ENCODE measurements at regions not wholly inside any gene's neighbourhood (a gene's known extent, or its start where the extent isn't known, plus 50 kb on each side); places are given as distances from the start of the nearest gene placed in this dataset.

- Histone ChIP-seq H3K4me3 (ENCODE audit: control extremely low read depth in 1 of 5, extremely low read depth in 1 of 5, insufficient read depth in 1 of 5, low read depth in 2 of 5, low read length in 4 of 5) (no peak overlapping the region), H3K79me2 (ENCODE audit: control insufficient read depth, insufficient read depth, low read length) (no peaks in the 10 kb centered on the region), H3K36me3 (replicated peaks in 1 of 2; ENCODE audit: control extremely low read depth in 1 of 2, control insufficient read depth in 1 of 2, extremely low read depth in 1 of 2, insufficient read depth in 2 of 2, low read length in 1 of 2) (no peaks in the 10 kb centered on the region), H3K27ac (ENCODE audit: low read length in 2 of 2) (no peak overlapping the region), H4K20me1 (ENCODE audit: control insufficient read depth, insufficient read depth, low read length, poor library complexity, severe bottlenecking) (no peaks in the 10 kb centered on the region), H2AFZ (ENCODE audit: insufficient read depth, low read depth, low read length, poor library complexity, severe bottlenecking) (no peak overlapping the region), H3K4me1 (ENCODE audit: control insufficient read depth in 2 of 2, insufficient read depth in 2 of 2, low read length in 2 of 2) (peaks cover 0 to 9% of the 10 kb centered on the region in 2 donors), H3K4me2 (replicated peaks; ENCODE audit: low read depth, low read length, poor library complexity, severe bottlenecking) (no peak overlapping the region), H3K27me3 (replicated peaks in 1 of 4; ENCODE audit: control extremely low read depth in 1 of 4, control insufficient read depth in 3 of 4, insufficient read depth in 4 of 4, low read length in 3 of 4) (peaks cover 0 to 2% (median 0%) of the 10 kb centered on the region in 4 experiments), H3K9me3 (ENCODE audit: control extremely low read depth in 1 of 3, control insufficient read depth in 2 of 3, insufficient read depth in 1 of 3, low read length in 2 of 3) (no peaks in the 10 kb centered on the region), H3K9ac (ENCODE audit: low read length) (no peak overlapping the region)
- Mint-ChIP-seq H3K27me3 (no peaks in the 10 kb centered on the region), H3K4me1 (no peaks in the 10 kb centered on the region), H3K9me3 (ENCODE audit: insufficient read depth) (no peaks in the 10 kb centered on the region), H3K4me3 (no peak overlapping the region), H3K27ac (no peak overlapping the region)
- POLR2A ChIA-PET, result no interaction called here
- CTCF ChIA-PET, result no interaction called here
- ATAC-seq (ENCODE audit: low read depth), result no peak
- 82% methylated on average over 8 of the region's 15 CpGs for WGBS (ENCODE audit: insufficient coverage)
- intact Hi-C loops (cut with micrococcal nuclease), result no loop called here
- TF ChIP-seq EZH2 (IDR thresholded peaks at IDR 0.05; ENCODE audit: borderline replicate concordance, insufficient read depth, low read depth, low read length, poor library complexity, severe bottlenecking) (no peak), CTCF (IDR thresholded peaks at IDR 0.05) (no peak)
- no peak for DNase-seq
Observed at GRCh38 chr6:159455700-159456274, 237.3 kb downstream of the SOD2 start.

GRCh38 chr6:159450815-159451465 is 242.1 kb downstream of the SOD2 start:
- Mint-ChIP-seq H3K27me3 (peaks cover 16% of the 10 kb centered on the region), H3K4me1 (no peaks in the 10 kb centered on the region)
- CTCF ChIA-PET, result no interaction called here

More at GRCh38 chr6:159450815-159451465, 242.1 kb downstream of the SOD2 start:
- Mint-ChIP-seq H3K9me3 (ENCODE audit: insufficient read depth) (no peaks in the 10 kb centered on the region), H3K4me3 (no peak overlapping the region), H3K27ac (no peak overlapping the region)
- no peak for TF ChIP-seq EZH2 (IDR thresholded peaks at IDR 0.05; ENCODE audit: borderline replicate concordance, insufficient read depth, low read depth, low read length, poor library complexity, severe bottlenecking)
- no peak for TF ChIP-seq CTCF (IDR thresholded peaks at IDR 0.05)
- Histone ChIP-seq H3K9me3 (ENCODE audit: control extremely low read depth in 1 of 3, control insufficient read depth in 2 of 3, insufficient read depth in 1 of 3, low read length in 2 of 3) (no peaks in the 10 kb centered on the region), H3K4me3 (ENCODE audit: control extremely low read depth in 1 of 5, extremely low read depth in 1 of 5, insufficient read depth in 1 of 5, low read depth in 2 of 5, low read length in 4 of 5) (no peak overlapping the region), H3K4me1 (ENCODE audit: control insufficient read depth in 2 of 2, insufficient read depth in 2 of 2, low read length in 2 of 2) (no peaks in the 10 kb centered on the region), H3K4me2 (replicated peaks; ENCODE audit: low read depth, low read length, poor library complexity, severe bottlenecking) (no peak overlapping the region), H3K27me3 (replicated peaks in 1 of 4; ENCODE audit: control extremely low read depth in 1 of 4, control insufficient read depth in 3 of 4, insufficient read depth in 4 of 4, low read length in 3 of 4) (peaks cover 0 to 6% (median 0%) of the 10 kb centered on the region in 4 experiments), H3K36me3 (replicated peaks in 1 of 2; ENCODE audit: control extremely low read depth in 1 of 2, control insufficient read depth in 1 of 2, extremely low read depth in 1 of 2, insufficient read depth in 2 of 2, low read length in 1 of 2) (no peaks in the 10 kb centered on the region), H3K79me2 (ENCODE audit: control insufficient read depth, insufficient read depth, low read length) (no peaks in the 10 kb centered on the region), H3K9ac (ENCODE audit: low read length) (no peak overlapping the region), H3K27ac (ENCODE audit: low read length in 2 of 2) (no peak overlapping the region), H2AFZ (ENCODE audit: insufficient read depth, low read depth, low read length, poor library complexity, severe bottlenecking) (no peak overlapping the region), H4K20me1 (ENCODE audit: control insufficient read depth, insufficient read depth, low read length, poor library complexity, severe bottlenecking) (no peaks in the 10 kb centered on the region)
- POLR2A ChIA-PET, result no interaction called here
- no peak for ATAC-seq (ENCODE audit: low read depth)
- 50% methylated on average over 2 of the region's 3 CpGs for WGBS (ENCODE audit: insufficient coverage)
- intact Hi-C loops (cut with micrococcal nuclease), result no loop called here
- DNase-seq, result no peak

Data from B cell (primary cell).